ENCODE measurements at regions not wholly inside any gene's neighbourhood (a gene's known extent, or its start where the extent isn't known, plus 50 kb on each side); places are given as distances from the start of the nearest gene placed in this dataset.

DNA sequence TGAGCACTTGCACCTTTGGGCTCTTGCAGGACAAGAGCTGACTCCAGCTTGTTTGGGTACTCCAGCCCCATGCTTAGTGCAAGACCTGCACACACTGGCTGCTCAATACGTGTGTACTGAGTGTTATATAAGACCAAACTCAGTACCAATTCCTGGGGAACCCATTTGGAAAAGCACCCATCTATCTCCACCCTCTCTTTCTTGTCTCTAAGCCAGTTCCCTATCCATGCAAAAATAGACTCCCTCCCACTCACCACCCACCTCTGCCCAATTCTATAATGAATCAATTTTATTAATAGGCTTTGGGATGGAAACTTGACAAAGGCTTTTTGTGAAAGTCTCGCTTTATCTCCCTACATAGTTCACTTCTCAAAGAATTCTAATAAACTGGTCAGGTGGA, 60.9 kb upstream of the CPLX2 start:
- TF ChIP-seq POLR2A (IDR thresholded peaks at IDR 0.05) (no peak), POLR2AphosphoS5 (IDR thresholded peaks at IDR 0.05) (no peak)

Data from transverse colon (tissue), 3 donors.